Left renal cortex interstitium (tissue), 4 donors: ENCODE measurements at regions not wholly inside any gene's neighbourhood (a gene's known extent, or its start where the extent isn't known, plus 50 kb on each side); places are given as distances from the start of the nearest gene placed in this dataset.

Source experiments
- DNase-seq, 4 donors: peaks; one replicate each; pipeline ENCODE4 v3.0.0-alpha.2; 2013; ENCODE audit warnings: low read depth in 4 of 4, low spot score in 2 of 4, missing footprints in 1 of 4

GRCh38 chr3:194738254-194739093 lies 52.8 kb downstream of the FAM43A start:
- no peak for DNase-seq

GRCh38 chr3:194739498-194740284 lies 54.0 kb downstream of the FAM43A start:
- DNase-seq = no peak

GRCh38 chr3:194740859-194741491 lies 55.3 kb downstream of the FAM43A start:
- no peak for DNase-seq

GRCh38 chr3:194741916-194742315 lies 56.2 kb downstream of the FAM43A start:
- no peak for DNase-seq

- no peak for DNase-seq
These were observed 59.1 kb downstream of the FAM43A start for GRCh38 chr3:194744826-194745225.

GRCh38 chr3:194745422-194746184 lies 59.9 kb downstream of the FAM43A start:
- DNase-seq = no peak

- DNase-seq = no peak
These were observed 62.5 kb downstream of the FAM43A start for GRCh38 chr3:194748225-194748624.

GRCh38 chr3:194749631-194750490 lies 64.2 kb downstream of the FAM43A start:
- DNase-seq = no peak

- peak in 1 of 4 donors; percentile 32 for DNase-seq
These were observed 64.8 kb downstream of the FAM43A start for GRCh38 chr3:194750491-194750828.

- DNase-seq = no peak
These were observed 70.2 kb downstream of the FAM43A start for GRCh38 chr3:194755671-194756459.

GRCh38 chr3:194756460-194756779 lies 70.7 kb downstream of the FAM43A start:
- no peak for DNase-seq

GRCh38 chr3:194756791-194757325 lies 71.2 kb downstream of the FAM43A start:
- no peak for DNase-seq

GRCh38 chr3:194757647-194758061 lies 72.0 kb downstream of the FAM43A start:
- peak in 2 of 4 donors; percentile 32 to 54 for DNase-seq

- no peak for DNase-seq
These were observed 73.0 kb downstream of the FAM43A start for GRCh38 chr3:194758716-194759115.

GRCh38 chr3:194760494-194761137 lies 74.9 kb downstream of the FAM43A start:
- DNase-seq = no peak

- DNase-seq = peak in 2 of 4 donors; percentile 34 to 62
These were observed 75.7 kb downstream of the FAM43A start for GRCh38 chr3:194761384-194761783.

- no peak for DNase-seq
These were observed 81.2 kb downstream of the FAM43A start for GRCh38 chr3:194766845-194767244.
